ENCODE measurements at regions not wholly inside any gene's neighbourhood (a gene's known extent, or its start where the extent isn't known, plus 50 kb on each side); places are given as distances from the start of the nearest gene placed in this dataset.

DNA sequence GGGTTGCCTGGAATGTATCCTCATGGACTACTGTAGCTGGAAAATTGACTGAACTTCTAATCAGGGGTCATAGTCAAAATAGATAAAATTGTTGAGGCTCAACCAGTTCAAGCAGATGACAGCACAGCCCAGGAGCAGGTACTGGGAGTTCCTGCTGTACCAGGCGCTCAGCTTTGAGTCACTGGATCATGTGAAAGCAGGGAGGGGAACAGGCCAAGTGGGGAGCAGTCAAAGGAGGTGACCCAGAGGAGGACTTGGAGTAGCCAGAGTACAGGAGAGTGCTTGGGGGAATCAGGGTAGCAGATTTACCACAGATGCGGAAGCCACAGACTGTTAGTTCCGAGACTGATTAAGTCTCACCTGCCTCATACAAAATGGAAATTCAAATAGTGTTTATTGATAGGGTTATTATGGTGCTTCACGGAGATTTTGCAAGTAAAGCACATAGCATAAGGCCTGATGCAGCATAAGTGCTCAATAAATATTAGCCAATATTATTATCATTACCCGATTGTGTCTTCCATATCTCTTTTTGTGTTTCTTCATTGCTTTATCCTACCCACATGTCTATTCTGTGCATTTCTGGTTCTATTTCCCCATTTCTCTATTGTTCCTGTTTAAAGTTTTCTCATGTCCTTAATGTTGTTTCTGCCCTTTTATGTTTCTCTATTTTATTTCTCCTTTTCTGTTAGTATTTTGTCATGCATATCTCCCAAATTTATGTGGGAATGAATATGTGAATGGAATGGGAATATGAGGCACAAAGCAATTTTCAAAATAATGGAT, 369.2 kb upstream of the MCTP2 start (continued):
- TF ChIP-seq IRF4 (IDR thresholded peaks at IDR 0.05; ENCODE audit: low read depth, low read length), result no peak
- no peak for TF ChIP-seq NR2C2 (IDR thresholded peaks at IDR 0.05; ENCODE audit: borderline replicate concordance, control insufficient read depth, insufficient read length, low read depth)
- TF ChIP-seq DPF2 (IDR thresholded peaks at IDR 0.05), result no peak
- no peak for TF ChIP-seq STAT1 (conservative IDR thresholded peaks at IDR 0.05)
- no peak for TF ChIP-seq FOS (IDR thresholded peaks at IDR 0.05; ENCODE audit: borderline replicate concordance, extremely low read depth, insufficient read length)
- no peak for TF ChIP-seq CHD1 (IDR thresholded peaks at IDR 0.05; ENCODE audit: low read depth, low read length)

DNA sequence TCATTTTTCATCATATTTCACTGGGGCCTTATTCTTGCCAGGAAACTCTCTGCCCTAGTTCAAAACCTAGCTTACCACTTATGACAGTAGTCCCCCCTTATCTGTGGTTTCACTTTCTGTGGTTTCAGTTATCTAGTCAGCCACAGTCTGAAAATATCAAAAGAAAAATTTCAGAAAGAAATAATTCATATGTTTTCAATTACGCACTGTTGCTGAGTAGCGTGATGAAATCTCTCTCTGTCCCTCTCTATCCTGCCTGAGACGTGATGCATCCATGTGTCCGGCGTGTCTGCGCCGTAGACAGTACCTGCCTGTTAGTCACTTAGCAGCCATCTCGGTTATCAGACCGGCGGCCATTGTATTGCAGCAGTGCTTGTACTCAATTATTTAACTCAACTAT, 369.9 kb upstream of the MCTP2 start:
- SMC1A ChIA-PET (ENCODE audit: uncharacterized antibody, unreplicated experiment), result no interaction called here
- Histone ChIP-seq H3K27ac (ENCODE audit: control insufficient read depth, insufficient read depth) (no peak overlapping the region), H3K4me2 (ENCODE audit: control insufficient read depth, insufficient read depth) (no peak overlapping the region), H3K9me3 (replicated peaks; ENCODE audit: control insufficient read depth, insufficient read depth, low read length) (no peaks in the 10 kb centered on the region), H3K79me2 (ENCODE audit: control insufficient read depth, insufficient read depth, low read length) (no peaks in the 10 kb centered on the region), H3K4me3 (no peak overlapping the region), H3K27me3 (replicated peaks in 1 of 2; ENCODE audit: control insufficient read depth in 2 of 2, insufficient read depth in 2 of 2, low read length in 1 of 2) (no peaks in the 10 kb centered on the region), H3K36me3 (ENCODE audit: control insufficient read depth in 2 of 2, insufficient read depth in 2 of 2, low read length in 1 of 2) (no peaks in the 10 kb centered on the region), H2AFZ (ENCODE audit: control insufficient read depth, low read depth, low read length) (no peak overlapping the region), H4K20me1 (ENCODE audit: control insufficient read depth, insufficient read depth) (no peaks in the 10 kb centered on the region), H3K9ac (ENCODE audit: control insufficient read depth, insufficient read depth, low read length) (no peak overlapping the region), H3K4me1 (ENCODE audit: control insufficient read depth, insufficient read depth, low read length) (no peaks in the 10 kb centered on the region)
- CTCF ChIA-PET, result no interaction called here
- RAD21 ChIA-PET (ENCODE audit: unreplicated experiment), result no interaction called here
- in situ Hi-C loops (cut with MboI), result no loop called here
- POLR2A ChIA-PET, result no interaction called here
- ATAC-seq, result peak; percentile 54
- WGBS (ENCODE audit: insufficient coverage, insufficient replicate concordance, low lambda C conversion rate, missing lambda C conversion rate), result 64% methylated on average over 10 of the region's 10 CpGs
- no TSS peak for BruUV-seq (replicated peaks)
- no peak for DNase-seq (ENCODE audit: low read depth, low spot score)
- no peak for FAIRE-seq
- intact Hi-C loops (cut with micrococcal nuclease; ENCODE audit: unreplicated experiment), result no loop called here
- TF ChIP-seq SUPT20H (IDR thresholded peaks at IDR 0.05; ENCODE audit: borderline replicate concordance, control insufficient read depth, low read depth, low read length) (no peak), NR2C2 (IDR thresholded peaks at IDR 0.05; ENCODE audit: borderline replicate concordance, control insufficient read depth, insufficient read length, low read depth) (no peak), RAD51 (IDR thresholded peaks at IDR 0.05) (no peak), BCL11A (IDR thresholded peaks at IDR 0.05; ENCODE audit: low read depth, low read length) (no peak), RUNX3 (IDR thresholded peaks at IDR 0.05; ENCODE audit: low read length) (0 out of 2 replicates have a peak, but pooled peaks have one; percentile 25)
- TF ChIP-seq, protein P1, sequence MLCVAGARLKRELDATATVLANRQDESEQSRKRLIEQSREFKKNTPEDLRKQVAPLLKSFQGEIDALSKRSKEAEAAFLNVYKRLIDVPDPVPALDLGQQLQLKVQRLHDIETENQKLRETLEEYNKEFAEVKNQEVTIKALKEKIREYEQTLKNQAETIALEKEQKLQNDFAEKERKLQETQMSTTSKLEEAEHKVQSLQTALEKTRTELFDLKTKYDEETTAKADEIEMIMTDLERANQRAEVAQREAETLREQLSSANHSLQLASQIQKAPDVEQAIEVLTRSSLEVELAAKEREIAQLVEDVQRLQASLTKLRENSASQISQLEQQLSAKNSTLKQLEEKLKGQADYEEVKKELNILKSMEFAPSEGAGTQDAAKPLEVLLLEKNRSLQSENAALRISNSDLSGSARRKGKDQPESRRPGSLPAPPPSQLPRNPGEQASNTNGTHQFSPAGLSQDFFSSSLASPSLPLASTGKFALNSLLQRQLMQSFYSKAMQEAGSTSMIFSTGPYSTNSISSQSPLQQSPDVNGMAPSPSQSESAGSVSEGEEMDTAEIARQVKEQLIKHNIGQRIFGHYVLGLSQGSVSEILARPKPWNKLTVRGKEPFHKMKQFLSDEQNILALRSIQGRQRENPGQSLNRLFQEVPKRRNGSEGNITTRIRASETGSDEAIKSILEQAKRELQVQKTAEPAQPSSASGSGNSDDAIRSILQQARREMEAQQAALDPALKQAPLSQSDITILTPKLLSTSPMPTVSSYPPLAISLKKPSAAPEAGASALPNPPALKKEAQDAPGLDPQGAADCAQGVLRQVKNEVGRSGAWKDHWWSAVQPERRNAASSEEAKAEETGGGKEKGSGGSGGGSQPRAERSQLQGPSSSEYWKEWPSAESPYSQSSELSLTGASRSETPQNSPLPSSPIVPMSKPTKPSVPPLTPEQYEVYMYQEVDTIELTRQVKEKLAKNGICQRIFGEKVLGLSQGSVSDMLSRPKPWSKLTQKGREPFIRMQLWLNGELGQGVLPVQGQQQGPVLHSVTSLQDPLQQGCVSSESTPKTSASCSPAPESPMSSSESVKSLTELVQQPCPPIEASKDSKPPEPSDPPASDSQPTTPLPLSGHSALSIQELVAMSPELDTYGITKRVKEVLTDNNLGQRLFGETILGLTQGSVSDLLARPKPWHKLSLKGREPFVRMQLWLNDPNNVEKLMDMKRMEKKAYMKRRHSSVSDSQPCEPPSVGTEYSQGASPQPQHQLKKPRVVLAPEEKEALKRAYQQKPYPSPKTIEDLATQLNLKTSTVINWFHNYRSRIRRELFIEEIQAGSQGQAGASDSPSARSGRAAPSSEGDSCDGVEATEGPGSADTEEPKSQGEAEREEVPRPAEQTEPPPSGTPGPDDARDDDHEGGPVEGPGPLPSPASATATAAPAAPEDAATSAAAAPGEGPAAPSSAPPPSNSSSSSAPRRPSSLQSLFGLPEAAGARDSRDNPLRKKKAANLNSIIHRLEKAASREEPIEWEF (IDR thresholded peaks at IDR 0.05; ENCODE audit: insufficient replicate concordance, low read depth, low read length), result no peak

Measured in GM12878 (cell line).